Stimulated activated CD4-positive, alpha-beta T cell treated with anti-CD3 and anti-CD28 coated beads, TNF-alpha, amount 100 ng/mL, for 48 hours (primary cell): ENCODE measurements at regions not wholly inside any gene's neighbourhood (a gene's known extent, or its start where the extent isn't known, plus 50 kb on each side); places are given as distances from the start of the nearest gene placed in this dataset.
"Not testable (repeated sequence)": the region's sequence is repeated elsewhere in the genome, so short reads cannot be mapped to it uniquely, and the experiment has no call there.

ENCODE experiments used
- DNase-seq, 3 donors: peaks; one replicate each; pipeline ENCODE4 v3.0.0-alpha.2; 2020; ENCODE audit warnings: low read depth in 3 of 3

GRCh38 chr13:28573595-28574373 lies 78.9 kb upstream of the FLT1 start:
- DNase-seq, result no peak

DNA sequence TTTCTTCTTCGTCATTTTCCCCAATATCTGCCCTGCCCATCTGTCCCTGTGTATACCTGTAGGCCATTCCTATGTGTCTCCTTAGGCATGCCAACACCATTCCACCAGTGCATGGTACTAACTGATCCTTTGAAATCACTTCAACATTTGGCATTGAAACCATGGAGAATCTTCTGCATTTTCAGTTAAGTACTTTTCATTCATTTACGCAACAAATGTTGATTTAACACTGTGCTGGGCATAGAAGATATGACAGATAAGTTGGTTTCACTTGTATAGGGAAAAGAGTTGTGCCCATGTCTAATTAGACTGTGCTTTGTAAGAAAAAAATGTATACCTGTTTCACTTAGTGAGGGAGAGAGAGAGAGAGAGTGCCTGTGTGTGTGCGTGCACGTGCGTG lies 77.9 kb upstream of the FLT1 start:
- DNase-seq, result no peak

DNA sequence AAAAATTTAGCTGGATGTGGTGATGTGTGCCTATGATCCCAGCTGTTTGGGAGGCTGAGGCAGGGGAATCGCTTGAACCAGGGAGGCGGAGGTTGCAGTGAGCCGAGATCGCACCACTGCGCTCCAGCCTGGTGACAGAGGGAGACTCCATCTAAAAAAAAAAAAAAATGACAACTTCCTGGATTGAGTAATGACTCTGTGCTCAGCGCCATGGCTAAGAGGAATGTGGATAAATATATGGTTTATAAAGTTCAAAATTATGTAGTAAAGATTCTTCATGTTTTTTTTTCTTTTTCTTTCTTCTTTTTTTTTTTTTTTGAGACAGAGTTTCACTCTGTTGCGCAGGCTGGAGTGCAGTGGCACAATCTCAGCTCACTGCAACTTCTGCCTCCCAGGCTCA lies 75.4 kb upstream of the FLT1 start:
- not testable (repeated sequence) for DNase-seq

DNA sequence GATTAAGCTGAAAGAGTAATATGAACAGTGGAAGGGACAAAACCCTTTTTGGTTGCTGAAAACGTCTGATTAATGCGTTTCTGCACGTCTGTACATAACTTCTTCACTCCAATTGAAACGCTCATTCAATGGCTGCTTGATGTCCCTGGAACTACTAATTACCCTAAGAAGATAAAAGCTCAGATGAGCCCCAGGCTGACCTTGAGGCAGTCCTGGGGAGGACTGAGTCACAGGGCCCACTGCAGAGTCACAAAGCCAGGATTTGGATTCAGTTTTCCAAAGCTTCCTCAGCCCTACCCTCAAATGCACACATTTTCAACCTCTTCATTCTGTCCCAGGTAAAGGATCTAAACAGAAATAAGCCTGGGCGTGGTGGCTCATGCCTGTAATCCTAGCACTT lies 75.0 kb upstream of the FLT1 start:
- DNase-seq, result no peak

GRCh38 chr13:28568286-28568685 lies 73.4 kb upstream of the FLT1 start:
- no peak for DNase-seq

DNA sequence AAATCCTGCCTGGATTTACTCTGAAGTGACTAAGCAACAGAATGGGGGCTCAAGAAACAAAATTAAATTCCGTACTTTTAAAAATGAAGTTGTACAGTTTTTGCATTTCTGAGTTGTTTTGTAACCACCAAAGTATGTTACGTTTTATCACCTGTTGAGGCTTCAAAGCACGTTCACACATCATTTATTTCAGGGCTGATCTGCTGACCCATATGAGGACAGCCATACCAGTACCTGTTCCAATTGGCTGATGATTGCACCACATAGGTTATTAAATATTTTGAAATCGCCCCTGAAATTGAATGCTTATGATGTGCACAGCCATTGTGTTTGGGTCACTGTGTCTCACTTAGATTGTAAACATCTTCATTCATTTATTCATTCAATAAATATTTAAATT lies 72.0 kb upstream of the FLT1 start:
- DNase-seq, result no peak

DNA sequence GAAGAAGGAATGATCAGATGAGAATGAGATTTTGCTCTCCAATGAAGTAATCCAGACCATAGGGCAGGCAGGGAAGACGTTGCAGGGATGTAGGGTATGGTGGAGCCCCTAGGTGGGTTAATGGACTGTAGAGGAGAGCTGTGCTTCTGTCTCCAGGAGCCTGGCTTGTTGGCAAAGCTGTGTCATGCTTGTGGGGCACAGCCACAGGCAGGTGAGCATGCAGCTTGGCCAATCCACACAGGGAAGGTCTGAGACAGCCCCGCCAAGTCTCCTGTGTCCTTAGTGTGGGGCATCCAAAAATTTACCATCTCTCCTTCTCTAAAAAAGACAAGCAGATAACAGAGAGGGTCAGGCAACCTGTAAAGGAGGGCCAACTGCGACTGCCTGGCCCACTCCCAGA lies 71.4 kb upstream of the FLT1 start:
- no peak for DNase-seq

DNA sequence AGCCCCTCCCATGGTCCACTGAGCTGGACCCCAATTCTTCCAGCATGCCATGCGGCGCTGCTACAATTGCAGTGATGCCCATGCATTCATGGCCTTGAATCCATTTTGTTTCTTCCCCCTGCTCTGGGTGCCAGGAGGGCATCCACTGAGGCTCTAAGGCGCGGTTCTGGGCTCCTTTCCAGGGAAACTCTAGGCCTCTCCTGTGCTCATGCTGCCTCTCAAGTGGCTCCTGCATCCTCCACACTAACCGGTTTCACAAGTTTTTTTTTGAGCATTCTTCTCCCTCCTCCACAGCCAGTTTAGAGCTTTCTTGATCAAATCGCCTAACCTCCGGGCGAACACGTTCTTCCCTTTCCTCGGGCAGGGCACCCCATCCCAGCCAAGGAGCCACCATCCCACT lies 69.1 kb upstream of the FLT1 start:
- no peak for DNase-seq

DNA sequence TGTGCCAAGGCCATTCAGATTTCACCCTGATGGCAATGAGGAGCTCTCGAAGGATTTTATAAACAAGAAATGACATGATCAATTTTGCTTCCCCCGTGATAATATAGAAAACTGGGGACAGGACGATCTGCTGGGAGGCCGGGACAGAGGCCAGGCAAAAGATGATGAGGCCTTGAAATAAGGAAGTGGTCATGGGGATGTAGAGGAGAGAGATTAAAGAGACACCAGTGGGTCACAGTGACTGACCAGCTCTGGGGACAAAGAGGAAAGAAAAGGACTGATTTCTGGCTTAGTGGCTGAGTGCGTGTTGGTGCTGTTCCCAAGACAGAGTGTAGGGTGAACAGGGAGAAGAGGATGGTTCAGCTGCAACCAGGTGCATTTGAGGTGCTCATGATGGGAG lies 68.7 kb upstream of the FLT1 start:
- DNase-seq, result no peak

- no peak for DNase-seq
Measured at GRCh38 chr13:28560612-28561011, 65.7 kb upstream of the FLT1 start.

DNA sequence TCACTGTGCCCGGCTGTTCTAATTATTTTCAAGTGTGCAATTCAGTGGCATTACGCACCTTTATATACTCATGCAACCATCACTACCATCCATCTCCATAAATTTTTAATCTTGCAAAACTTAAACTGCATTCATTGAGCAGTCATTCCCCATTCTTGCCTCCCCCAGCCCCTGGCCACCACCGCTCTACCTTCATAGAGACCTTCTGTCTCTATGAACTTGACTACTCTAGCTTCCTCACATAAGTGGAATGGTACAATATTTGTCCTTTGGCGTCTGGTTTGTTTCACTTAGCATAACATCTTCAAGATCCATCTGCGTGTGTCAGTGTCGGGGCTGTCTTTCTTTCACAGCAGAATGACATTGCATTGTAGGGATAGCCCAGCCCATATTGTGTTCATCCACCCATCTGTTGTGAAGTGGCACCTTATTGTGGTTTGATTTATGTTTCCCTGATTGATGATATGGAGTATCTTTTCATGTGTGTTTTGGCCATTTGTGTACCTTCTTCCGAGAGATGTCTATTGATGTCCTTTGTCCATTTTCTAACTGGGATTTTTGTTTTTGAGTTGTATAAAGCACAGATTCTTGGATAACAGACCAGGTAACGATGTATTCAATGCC lies 64.8 kb upstream of the FLT1 start:
- no peak for DNase-seq

DNA sequence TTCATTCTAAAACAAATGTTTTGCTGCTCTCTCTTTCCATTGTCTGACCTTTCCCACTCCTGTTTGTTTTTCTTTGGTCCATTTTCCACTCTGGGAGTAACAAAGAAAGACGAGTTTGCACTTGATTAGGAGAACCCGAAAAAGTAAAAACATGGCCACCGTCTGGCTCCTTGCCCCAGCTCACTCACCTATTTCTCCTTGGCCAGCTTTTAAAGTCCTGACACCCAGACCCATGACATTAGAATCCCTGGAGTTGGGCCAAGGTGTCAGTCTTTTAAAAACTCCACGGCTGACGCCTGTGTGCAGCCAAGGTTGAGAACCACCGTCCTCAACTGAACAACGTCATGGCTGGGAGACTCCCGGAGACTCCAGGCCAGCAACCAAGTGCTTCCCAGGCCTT lies 63.6 kb upstream of the FLT1 start:
- no peak for DNase-seq

DNA sequence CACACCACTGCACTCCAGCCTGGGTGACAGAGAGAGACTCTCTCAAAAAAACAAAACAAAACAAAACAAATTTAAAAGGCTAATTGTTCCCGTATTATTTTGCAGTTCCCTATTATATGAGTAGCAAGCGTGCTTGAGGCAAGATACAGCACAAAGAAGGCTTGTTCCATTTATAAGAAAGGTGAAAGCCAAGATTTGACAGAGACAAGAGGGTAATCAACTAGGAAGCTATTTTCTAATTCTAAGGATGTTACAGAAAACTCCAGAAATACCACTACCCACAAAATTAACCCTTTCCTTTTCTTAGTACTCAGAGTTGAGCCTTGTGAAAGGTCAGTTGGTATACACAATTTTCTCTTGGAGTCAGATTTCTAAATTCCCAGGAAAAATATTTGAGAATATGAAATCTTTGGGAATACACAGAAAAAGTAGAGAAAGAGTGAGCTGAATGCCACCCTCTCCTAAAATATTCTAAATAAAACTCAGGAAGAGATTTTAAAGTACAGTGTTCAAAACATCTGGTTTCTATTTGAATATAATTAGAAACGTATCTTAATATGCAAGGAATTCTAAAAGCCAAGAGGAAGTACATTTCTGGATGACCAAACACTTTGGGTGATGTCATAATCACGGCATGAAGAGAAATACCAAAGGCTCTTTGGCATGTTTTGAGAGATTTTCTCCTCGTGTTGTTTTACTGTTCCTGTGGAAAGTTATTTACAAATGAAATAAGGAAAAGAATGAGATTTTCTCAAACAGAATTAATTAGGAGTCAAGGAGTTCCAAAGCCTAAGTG lies 63.0 kb upstream of the FLT1 start:
- no peak for DNase-seq

DNA sequence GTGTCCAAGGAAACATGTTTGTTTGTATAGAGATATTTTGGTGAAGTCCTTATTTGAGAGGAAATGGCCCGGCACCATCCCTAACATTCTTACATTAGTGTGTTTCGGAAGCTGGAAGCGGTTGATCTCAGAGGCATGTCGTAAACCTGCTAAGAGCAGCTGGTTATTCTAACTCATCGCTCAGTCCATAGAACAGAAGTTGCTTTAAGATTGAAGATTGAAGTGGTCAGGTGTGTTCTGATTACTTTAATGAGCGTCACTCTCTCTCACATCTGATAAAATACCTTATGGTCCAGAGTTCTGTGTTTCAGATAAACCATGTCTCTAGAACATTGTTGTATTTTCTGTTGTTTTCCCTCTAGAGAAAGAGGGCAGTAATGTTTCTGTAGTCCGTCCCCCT lies 60.2 kb upstream of the FLT1 start:
- DNase-seq, result no peak

DNA sequence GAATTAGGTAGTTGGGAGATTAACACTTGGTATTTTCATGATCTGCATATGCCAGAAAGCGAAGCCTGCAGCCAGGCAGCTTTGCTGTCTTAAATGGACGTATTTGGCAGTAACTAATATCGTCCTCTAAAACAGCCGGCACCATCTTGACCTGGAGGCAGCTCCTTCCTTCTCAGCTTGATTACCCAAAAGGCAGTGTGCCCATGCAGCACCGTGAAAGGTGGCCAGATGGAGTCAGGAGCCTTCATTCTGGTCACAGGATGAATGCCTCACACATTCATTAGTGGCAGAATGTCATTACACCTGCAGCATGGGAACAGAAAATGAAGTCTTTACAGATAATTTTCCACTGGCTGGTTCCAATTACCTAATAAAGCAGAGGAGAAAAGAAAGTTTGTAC lies 59.0 kb upstream of the FLT1 start:
- DNase-seq, result no peak

- DNase-seq, result no peak
Measured at GRCh38 chr13:28552288-28552687, 57.4 kb upstream of the FLT1 start.

GRCh38 chr13:28551498-28551895 lies 56.6 kb upstream of the FLT1 start:
- no peak for DNase-seq

- DNase-seq, result no peak
Measured at GRCh38 chr13:28550721-28551497, 56.0 kb upstream of the FLT1 start.

DNA sequence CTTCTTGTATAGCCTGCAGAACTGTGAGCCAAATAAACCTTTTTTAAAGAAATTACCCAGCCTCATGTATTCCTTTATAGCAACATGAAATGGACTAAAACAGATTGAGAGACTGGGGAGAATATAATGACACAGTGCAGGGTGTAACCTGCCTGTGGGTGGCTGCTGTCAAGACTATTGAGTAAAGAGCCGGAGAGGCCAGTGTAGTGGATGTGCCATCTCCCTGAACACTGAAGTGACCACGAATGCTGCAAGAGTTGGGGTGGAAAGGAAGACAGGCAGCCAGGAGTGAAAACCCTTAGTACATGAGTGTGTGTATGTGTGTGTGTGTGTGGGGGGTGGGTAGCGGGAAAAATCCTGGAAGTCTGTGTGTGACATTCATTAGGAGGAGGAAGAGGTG lies 55.2 kb upstream of the FLT1 start:
- DNase-seq, result no peak

DNA sequence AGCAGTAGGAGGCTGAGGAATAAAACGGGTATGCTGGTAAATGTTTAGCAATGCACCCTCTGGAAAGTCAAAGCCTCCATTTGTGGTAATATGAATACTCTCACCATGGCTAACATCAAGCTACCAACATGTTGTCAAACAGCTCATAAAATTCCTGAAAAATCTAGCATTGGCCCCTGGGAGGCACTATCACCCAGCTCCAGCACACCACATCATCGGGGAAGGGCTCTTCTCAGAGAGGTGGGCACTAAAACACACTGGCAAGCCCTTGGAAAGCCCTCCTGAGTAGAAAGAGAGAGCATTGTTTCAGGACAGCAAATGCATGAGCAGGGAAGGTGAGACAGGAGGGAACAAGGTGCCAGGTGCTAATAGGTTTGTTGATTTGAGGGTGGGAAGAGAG lies 53.9 kb upstream of the FLT1 start:
- no peak for DNase-seq

DNA sequence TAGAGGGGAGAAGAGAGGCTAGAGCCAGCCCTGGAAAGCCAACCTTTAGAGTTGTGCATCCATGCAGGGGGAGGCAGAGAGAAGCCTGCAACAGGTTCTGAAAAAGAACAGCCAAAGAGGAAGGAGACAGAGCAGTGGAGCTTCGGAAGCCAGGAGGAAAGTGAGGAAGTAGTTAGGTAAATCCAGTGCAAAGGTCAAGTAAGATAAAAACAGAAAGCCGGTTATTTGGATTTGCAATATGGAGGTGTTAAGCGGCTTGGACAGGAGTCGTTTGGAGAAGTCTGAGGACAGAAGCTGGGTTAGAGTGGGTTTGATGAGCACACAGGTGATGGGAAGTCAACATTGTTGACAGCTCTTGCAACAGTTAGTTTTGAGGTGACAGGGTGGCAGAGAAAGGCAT lies 53.5 kb upstream of the FLT1 start:
- no peak for DNase-seq
